Endothelial cell of umbilical vein (primary cell): ENCODE measurements at regions not wholly inside any gene's neighbourhood (a gene's known extent, or its start where the extent isn't known, plus 50 kb on each side); places are given as distances from the start of the nearest gene placed in this dataset.

ENCODE experiments used
- BruUV-seq: library from RNA; stranded (reverse); fragments of 400-500 nt; replicated peaks from 2 replicates; lab custom pipeline; 2021; lab: Mats Ljungman, UMichigan
- CTCF ChIA-PET: fragments of 300-600, 350-600 bp; sonication (Branson Sonifier 250); formaldehyde crosslinking; loops from one replicate; lab custom pipeline; 2021; ENCODE audit warnings: antibody characterized with exemption, inconsistent platforms; lab: Charles Lee
- POLR2A ChIA-PET: fragments of 300-600, 350-600 bp; sonication (Branson Sonifier 250); formaldehyde crosslinking; loops from one replicate; lab custom pipeline; 2021; ENCODE audit warnings: antibody characterized with exemption, inconsistent platforms; lab: Charles Lee
- DNase-seq: peaks from one replicate; pipeline ENCODE4 v3.0.0-alpha.2; 2011; ENCODE audit warnings: low read depth, low spot score
- FAIRE-seq: peaks from 2 replicates; lab custom pipeline; 2011; peaks lifted over from hg19 to GRCh38; lab: Jason Lieb, UNC
- H2AFZ ChIP-seq: 2 replicates; pipeline ENCODE4 v1.6.0; 2012; ENCODE audit warnings: low read depth, low read length, control low read depth, inconsistent platforms
- H3K27ac ChIP-seq: 2 replicates; pipeline ENCODE4 v1.5.1; 2011; ENCODE audit warnings: low read depth, mild to moderate bottlenecking, control low read depth, low read length, moderate library complexity; ENCODE audit not compliant: insufficient read depth
- H3K27me3 ChIP-seq, 2 experiments: 2 replicates each; pipeline versions ENCODE4 v1.6.0 to v1.6.1; 2011; ENCODE audit warnings: low read length in 2 of 2, mixed read lengths in 1 of 2; ENCODE audit not compliant: control insufficient read depth in 2 of 2, insufficient read depth in 2 of 2
- H3K36me3 ChIP-seq, 2 experiments: 2 replicates in 1 of 2; 3 replicates in 1 of 2; pipeline ENCODE4 v1.5.1; 2011; ENCODE audit warnings: low read length in 2 of 2, mild to moderate bottlenecking in 1 of 2, moderate library complexity in 1 of 2; ENCODE audit not compliant: control insufficient read depth in 2 of 2, insufficient read depth in 2 of 2; ENCODE audit errors: extremely low read depth in 1 of 2
- H3K4me1 ChIP-seq: 3 replicates; pipeline ENCODE4 v1.5.1; 2011; ENCODE audit warnings: mild to moderate bottlenecking, low read length; ENCODE audit not compliant: control insufficient read depth, insufficient read depth; ENCODE audit errors: extremely low read depth
- H3K4me2 ChIP-seq: 2 replicates; pipeline ENCODE4 v1.6.1; 2011; ENCODE audit warnings: low read length, control low read depth, mixed read lengths; ENCODE audit not compliant: insufficient read depth
- H3K4me3 ChIP-seq, 3 experiments: fragments of 200-600 bp in 1 of 3; sonication (generic), shearing (Covaris generic) in 1 of 3; replicated peaks in 1 of 3; 2 replicates each; pipeline ENCODE4 v1.5.1; 2011 to 2016; ENCODE audit warnings: control low read depth in 3 of 3, low read length in 3 of 3, mild to moderate bottlenecking in 2 of 3, inconsistent platforms in 1 of 3, low read depth in 1 of 3, moderate library complexity in 1 of 3; ENCODE audit not compliant: insufficient read depth in 1 of 3
- H3K79me2 ChIP-seq: 2 replicates; pipeline ENCODE4 v1.6.0; 2012; ENCODE audit warnings: low read length, inconsistent platforms; ENCODE audit not compliant: control insufficient read depth, insufficient read depth
- H3K9ac ChIP-seq: replicated peaks from 2 replicates; pipeline ENCODE3; 2011; ENCODE audit warnings: low read length, control low read depth; ENCODE audit not compliant: insufficient read depth; ENCODE audit errors: extremely low read depth
- H3K9me1 ChIP-seq: replicated peaks from 3 replicates; pipeline ENCODE4 v1.6.0; 2011; ENCODE audit warnings: mild to moderate bottlenecking, low read length; ENCODE audit not compliant: control insufficient read depth, insufficient read depth; ENCODE audit errors: extremely low read depth
- H3K9me3 ChIP-seq: replicated peaks from 2 replicates; pipeline ENCODE4 v1.5.1; 2012; ENCODE audit warnings: low read length, inconsistent platforms; ENCODE audit not compliant: control insufficient read depth, insufficient read depth
- H4K20me1 ChIP-seq: replicated peaks from 2 replicates; pipeline ENCODE3; 2011; ENCODE audit warnings: mild to moderate bottlenecking, low read length; ENCODE audit not compliant: control insufficient read depth, insufficient read depth; ENCODE audit errors: extremely low read depth
- CTCF ChIP-seq, 2 donors: IDR thresholded peaks; 1 replicate in 1 of 2; 2 replicates in 1 of 2; pipeline ENCODE4 v1.5.1; 2011; ENCODE audit warnings: low read length in 2 of 2, mild to moderate bottlenecking in 2 of 2, moderate library complexity in 2 of 2, control low read depth in 1 of 2, inconsistent platforms in 1 of 2, low read depth in 1 of 2; ENCODE audit not compliant: insufficient read depth in 1 of 2; ENCODE audit errors: extremely low read depth in 1 of 2
- EZH2 ChIP-seq: IDR thresholded peaks from 2 replicates; pipeline ENCODE4 v1.6.1; 2012; ENCODE audit warnings: borderline replicate concordance, low read depth, mild to moderate bottlenecking, moderate library complexity, low read length, inconsistent platforms; ENCODE audit not compliant: severe bottlenecking
- FOS ChIP-seq: IDR thresholded peaks from 2 replicates; pipeline ENCODE4 v1.6.1; 2011; ENCODE audit warnings: mild to moderate bottlenecking, low read length, moderate library complexity, borderline replicate concordance; ENCODE audit not compliant: insufficient read depth
- GATA2 ChIP-seq: IDR thresholded peaks from 2 replicates; pipeline ENCODE4 v1.7.0; 2011; ENCODE audit warnings: low read depth, mild to moderate bottlenecking, moderate library complexity, mixed read lengths, low read length; ENCODE audit not compliant: insufficient read length, insufficient read depth
- JUN ChIP-seq: IDR thresholded peaks from 2 replicates; pipeline ENCODE4 v1.6.1; 2011; ENCODE audit warnings: borderline replicate concordance, low read depth; ENCODE audit not compliant: insufficient read length, insufficient read depth
- MAX ChIP-seq: IDR thresholded peaks from 2 replicates; pipeline ENCODE4 v1.6.1; 2011; ENCODE audit not compliant: insufficient read depth, insufficient read length
- MYC ChIP-seq: IDR thresholded peaks from one replicate; pipeline ENCODE4 v1.6.1; 2011; ENCODE audit warnings: mild to moderate bottlenecking, low read depth, low read length
- POLR2A ChIP-seq: IDR thresholded peaks from 2 replicates; pipeline ENCODE4 v1.6.1; 2012; ENCODE audit warnings: low read depth, mild to moderate bottlenecking, control low read depth, low read length
- POLR2AphosphoS5 ChIP-seq: IDR thresholded peaks from 2 replicates; pipeline ENCODE4 v1.6.1; 2012; ENCODE audit warnings: low read depth, mild to moderate bottlenecking, control low read depth, low read length, moderate library complexity; ENCODE audit not compliant: insufficient read depth
- dilution Hi-C: fragments of 300-500 bp; cut with MboI; formaldehyde crosslinking; loops from one replicate; pipeline ENCODE4 v1.15.0; 2019; ENCODE audit warnings: low sequenced_read_pairs; ENCODE audit not compliant: extremely low pct_ligation_motif_present
- intact Hi-C: fragments of 100-400 bp; cut with micrococcal nuclease; formaldehyde crosslinking; loops from one replicate; pipeline ENCODE4 v1.10.0; 2022

GRCh38 chr1:25023826-25024225, 93.8 kb upstream of the RUNX3 start:
- no peak for DNase-seq
- no peak for FAIRE-seq
- no peaks in the 10 kb centered on the region for H3K9me3 ChIP-seq
- BruUV-seq: no TSS peak
- H3K27me3 ChIP-seq: no peaks in the 10 kb centered on the region
- TF ChIP-seq FOS: no peak
- no peak for TF ChIP-seq POLR2AphosphoS5
- TF ChIP-seq CTCF (IDR thresholded peaks at IDR 0.05; ENCODE audit: extremely low read depth in 1 of 2, insufficient read depth in 1 of 2, low read depth in 1 of 2, low read length in 2 of 2): no peak
- no peak for TF ChIP-seq MYC
- TF ChIP-seq JUN: no peak
- TF ChIP-seq EZH2: no peak
- no peak for TF ChIP-seq POLR2A
- no peak for TF ChIP-seq GATA2
- TF ChIP-seq MAX: no peak
- no peak overlapping the region for H3K9ac ChIP-seq
- H2AFZ ChIP-seq: no peak overlapping the region
- H3K4me3 ChIP-seq: no peak overlapping the region
- no peak overlapping the region for H3K27ac ChIP-seq
- no peaks in the 10 kb centered on the region for H3K79me2 ChIP-seq
- ChIA-PET CTCF (interaction anchor here (1.0 kb wide), 1 partner anchor 13 kb away, joined by 3 read pairs; no protein-coding TSS in a partner anchor), POLR2A (no interaction called here)
- no peaks in the 10 kb centered on the region for H4K20me1 ChIP-seq
- intact Hi-C loops (no loop called here), dilution Hi-C loops (no loop called here)
- no peaks in the 10 kb centered on the region for H3K36me3 ChIP-seq
- H3K4me1 ChIP-seq: no peaks in the 10 kb centered on the region
- H3K4me2 ChIP-seq: no peak overlapping the region
- H3K9me1 ChIP-seq: no peaks in the 10 kb centered on the region
